ENCODE measurements at regions not wholly inside any gene's neighbourhood (a gene's known extent, or its start where the extent isn't known, plus 50 kb on each side); places are given as distances from the start of the nearest gene placed in this dataset.

GRCh38 chr1:4937876-4938534 lies 283.6 kb downstream of the AJAP1 start:
- TF ChIP-seq ETS1 (IDR thresholded peaks at IDR 0.05): no peak
- TF ChIP-seq EZH2phosphoT487 (IDR thresholded peaks at IDR 0.05; ENCODE audit: unreplicated experiment): no peak
- no peak for TF ChIP-seq CTCF (conservative IDR thresholded peaks at IDR 0.05; ENCODE audit: low read depth in 2 of 2)
- no peak for TF ChIP-seq EZH2 (IDR thresholded peaks at IDR 0.05; ENCODE audit: low read depth, unreplicated experiment)
- TF ChIP-seq POLR2AphosphoS5 (IDR thresholded peaks at IDR 0.05; ENCODE audit: low read depth): no peak
- no peak for TF ChIP-seq CREB1 (CRISPR knock-in tag; IDR thresholded peaks at IDR 0.05; ENCODE audit: low read depth)
- TF ChIP-seq STAT1 (IDR thresholded peaks at IDR 0.05; ENCODE audit: unreplicated experiment): no peak
- TF ChIP-seq NANOG (IDR thresholded peaks at IDR 0.05; ENCODE audit: borderline replicate concordance): no peak
- no peak for TF ChIP-seq ZNF114 (CRISPR knock-in tag; IDR thresholded peaks at IDR 0.05)
